CD4-positive, alpha-beta T cell (primary cell): ENCODE measurements at regions not wholly inside any gene's neighbourhood (a gene's known extent, or its start where the extent isn't known, plus 50 kb on each side); places are given as distances from the start of the nearest gene placed in this dataset.
"Not testable (repeated sequence)": the region's sequence is repeated elsewhere in the genome, so short reads cannot be mapped to it uniquely, and the experiment has no call there.

Experiments
- ATAC-seq: fragments of 200-7000 bp; cut with Tn5 transposase; one replicate; pipeline ENCODE4 v1.10.0; 2022; ENCODE audit warnings: mild to moderate bottlenecking; ENCODE audit not compliant: poor library complexity
- CTCF ChIA-PET: fragments of 350-600 bp; sonication (Branson Sonifier 250); formaldehyde crosslinking; loops from one replicate; lab custom pipeline; 2021; ENCODE audit warnings: antibody characterized with exemption, inconsistent platforms; lab: Charles Lee
- POLR2A ChIA-PET: fragments of 350-600 bp; sonication (Branson Sonifier 250); formaldehyde crosslinking; loops from one replicate; lab custom pipeline; 2021; ENCODE audit warnings: antibody characterized with exemption, inconsistent platforms; lab: Charles Lee
- DNase-seq, 14 experiments: peaks; one replicate each; pipeline ENCODE4 v3.0.0-alpha.2; 2013 to 2020; ENCODE audit warnings: mixed read lengths in 2 of 14
- H3K27ac ChIP-seq, 2 donors: one replicate each; pipeline versions ENCODE4 v1.5.1 to v1.7.0; 2013; ENCODE audit warnings: low read length in 2 of 2, low read depth in 1 of 2, mild to moderate bottlenecking in 1 of 2
- H3K27me3 ChIP-seq, 2 experiments: 1 replicate in 1 of 2; 2 replicates in 1 of 2; pipeline versions ENCODE4 v1.6.1 to v1.7.0; 2013; ENCODE audit warnings: low read length in 2 of 2, control low read depth in 1 of 2, mild to moderate bottlenecking in 1 of 2, moderate library complexity in 1 of 2; ENCODE audit not compliant: insufficient read depth in 2 of 2, control insufficient read depth in 1 of 2
- H3K36me3 ChIP-seq: one replicate; pipeline ENCODE4 v1.6.1; 2013; ENCODE audit warnings: low read length, control low read depth; ENCODE audit not compliant: insufficient read depth
- H3K4me1 ChIP-seq: one replicate; pipeline ENCODE4 v1.6.1; 2013; ENCODE audit warnings: low read length, control low read depth; ENCODE audit not compliant: insufficient read depth
- H3K4me3 ChIP-seq: one replicate; pipeline ENCODE4 v1.5.1; 2013; ENCODE audit warnings: mild to moderate bottlenecking, low read length, moderate library complexity
- H3K9me3 ChIP-seq, 2 experiments: 1 replicate in 1 of 2; 2 replicates in 1 of 2; pipeline versions ENCODE4 v1.6.1 to v1.7.0; 2013; ENCODE audit warnings: low read length in 2 of 2, mild to moderate bottlenecking in 2 of 2, control low read depth in 1 of 2, moderate library complexity in 1 of 2; ENCODE audit not compliant: control insufficient read depth in 1 of 2, insufficient read depth in 1 of 2
- H3K27ac Mint-ChIP-seq: one replicate; pipeline ENCODE4 v1.8.0; 2020; ENCODE audit warnings: mixed read lengths
- H3K27me3 Mint-ChIP-seq: one replicate; pipeline ENCODE4 v1.8.0; 2021; ENCODE audit warnings: mixed read lengths
- H3K36me3 Mint-ChIP-seq: one replicate; pipeline ENCODE4 v1.8.0; 2021; ENCODE audit warnings: low read depth, mixed read lengths
- H3K4me1 Mint-ChIP-seq: one replicate; pipeline ENCODE4 v1.8.0; 2021; ENCODE audit warnings: low read depth, mixed read lengths
- H3K4me3 Mint-ChIP-seq: one replicate; pipeline ENCODE4 v1.8.0; 2020; ENCODE audit warnings: mild to moderate bottlenecking, mixed read lengths
- H3K9me3 Mint-ChIP-seq: one replicate; pipeline ENCODE4 v1.8.0; 2020; ENCODE audit warnings: mixed read lengths
- intact Hi-C, 2 experiments: fragments of 100-400 bp; cut with DNase I in 1 of 2; cut with micrococcal nuclease in 1 of 2; formaldehyde crosslinking; loops; one replicate each; pipeline versions ENCODE4 v1.15.1 to v1.9.0; 2023 to 2025; cut with DNase I, micrococcal nuclease
- TF ChIP-seq, protein P1 (sequence below): fragments of 200-600 bp; IDR thresholded peaks from one replicate; pipeline ENCODE4 v1.8.0; 2022; ENCODE audit warnings: antibody characterized with exemption, mild to moderate bottlenecking

DNA sequence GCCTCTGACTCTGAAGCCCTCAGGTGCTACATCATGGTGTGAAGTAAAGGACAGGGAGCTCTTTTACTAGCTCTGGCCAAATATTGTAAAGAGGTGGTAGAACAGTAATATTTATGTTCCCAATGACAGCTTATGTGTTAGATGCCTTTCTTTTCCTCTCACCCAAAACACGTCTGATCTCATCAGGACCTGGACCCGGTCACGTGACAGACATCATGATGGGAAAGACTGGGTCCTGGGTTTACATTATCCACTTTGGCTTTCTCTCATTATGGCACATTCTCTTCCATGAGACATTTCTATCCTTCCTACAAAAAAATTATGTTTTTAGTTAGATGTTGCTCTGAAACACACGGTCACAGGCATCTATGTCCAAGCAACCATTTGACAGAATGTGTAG is 548.7 kb upstream of the CDH7 start:
- Mint-ChIP-seq H3K4me3 (no peak overlapping the region), H3K9me3 (peaks cover 2% of the 10 kb centered on the region), H3K36me3 (no peaks in the 10 kb centered on the region), H3K4me1 (no peaks in the 10 kb centered on the region), H3K27me3 (no peaks in the 10 kb centered on the region), H3K27ac (no peak overlapping the region)
- ChIA-PET POLR2A (no interaction called here), CTCF (no interaction called here)
- no peaks in the 10 kb centered on the region for H3K36me3 ChIP-seq
- H3K9me3 ChIP-seq: peaks cover 0 to 7% of the 10 kb centered on the region in 2 experiments
- no peak overlapping the region for H3K27ac ChIP-seq
- no peaks in the 10 kb centered on the region for H3K4me1 ChIP-seq
- ATAC-seq (no peak), DNase-seq (no peak)
- TF ChIP-seq, protein P1, sequence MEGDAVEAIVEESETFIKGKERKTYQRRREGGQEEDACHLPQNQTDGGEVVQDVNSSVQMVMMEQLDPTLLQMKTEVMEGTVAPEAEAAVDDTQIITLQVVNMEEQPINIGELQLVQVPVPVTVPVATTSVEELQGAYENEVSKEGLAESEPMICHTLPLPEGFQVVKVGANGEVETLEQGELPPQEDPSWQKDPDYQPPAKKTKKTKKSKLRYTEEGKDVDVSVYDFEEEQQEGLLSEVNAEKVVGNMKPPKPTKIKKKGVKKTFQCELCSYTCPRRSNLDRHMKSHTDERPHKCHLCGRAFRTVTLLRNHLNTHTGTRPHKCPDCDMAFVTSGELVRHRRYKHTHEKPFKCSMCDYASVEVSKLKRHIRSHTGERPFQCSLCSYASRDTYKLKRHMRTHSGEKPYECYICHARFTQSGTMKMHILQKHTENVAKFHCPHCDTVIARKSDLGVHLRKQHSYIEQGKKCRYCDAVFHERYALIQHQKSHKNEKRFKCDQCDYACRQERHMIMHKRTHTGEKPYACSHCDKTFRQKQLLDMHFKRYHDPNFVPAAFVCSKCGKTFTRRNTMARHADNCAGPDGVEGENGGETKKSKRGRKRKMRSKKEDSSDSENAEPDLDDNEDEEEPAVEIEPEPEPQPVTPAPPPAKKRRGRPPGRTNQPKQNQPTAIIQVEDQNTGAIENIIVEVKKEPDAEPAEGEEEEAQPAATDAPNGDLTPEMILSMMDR: no peak
- no peak overlapping the region for H3K4me3 ChIP-seq
- intact Hi-C loops: no loop called here
- H3K27me3 ChIP-seq: no peaks in the 10 kb centered on the region

DNA sequence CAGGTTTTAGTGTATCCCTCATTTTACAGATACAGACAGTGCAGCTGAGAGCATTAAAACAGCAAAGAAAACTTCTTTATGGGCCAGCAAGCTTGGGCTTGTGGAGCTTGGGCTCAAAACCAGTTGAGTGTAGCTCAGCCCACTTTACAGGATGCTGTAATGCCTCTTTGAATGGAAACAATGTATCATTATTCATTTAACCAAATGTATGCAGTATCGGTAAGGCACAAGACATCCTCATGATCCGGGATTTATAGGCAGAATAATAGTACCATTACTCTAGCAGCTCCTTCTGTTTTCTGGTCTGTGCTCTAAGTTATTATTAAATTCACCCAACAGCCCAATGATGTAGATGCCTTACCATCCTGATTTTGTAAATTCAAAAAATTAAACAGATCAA is 575.1 kb upstream of the CDH7 start:
- intact Hi-C loops: no loop called here
- no peak for ATAC-seq

DNA sequence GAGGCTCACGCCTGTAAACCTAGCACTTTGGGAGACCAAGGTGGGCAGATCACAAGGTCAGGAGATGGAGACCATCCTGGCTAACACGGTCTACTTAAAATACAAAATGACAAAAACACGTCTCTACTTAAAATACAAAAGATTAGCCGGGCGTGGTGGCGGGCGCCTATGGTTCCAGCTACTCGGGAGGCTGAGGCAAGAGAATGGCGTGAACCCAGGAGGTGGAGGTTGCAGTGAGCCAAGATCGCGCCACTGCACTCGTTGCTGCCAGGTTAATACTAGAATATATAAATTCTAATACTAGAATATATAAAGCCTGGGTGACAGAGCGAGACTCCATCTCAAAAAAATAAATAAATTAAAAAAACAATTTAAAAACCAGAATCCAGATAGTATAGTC is 588.7 kb upstream of the CDH7 start:
- H3K4me3 ChIP-seq, DNase-seq, H3K9me3 Mint-ChIP-seq, H3K36me3 Mint-ChIP-seq, CTCF ChIA-PET, H3K27me3 ChIP-seq, POLR2A ChIA-PET, intact Hi-C loops, H3K4me3 Mint-ChIP-seq, ATAC-seq, H3K27ac ChIP-seq, H3K4me1 ChIP-seq, H3K4me1 Mint-ChIP-seq, H3K27ac Mint-ChIP-seq, H3K36me3 ChIP-seq, H3K27me3 Mint-ChIP-seq: not testable (repeated sequence)
- H3K9me3 ChIP-seq: peaks cover 0 to 10% of the 10 kb centered on the region in 2 experiments

More for the DNA sequence above, 575.1 kb upstream of the CDH7 start:
- no peak overlapping the region for H3K4me3 ChIP-seq
- peaks cover 3% of the 10 kb centered on the region for H3K9me3 Mint-ChIP-seq
- no peaks in the 10 kb centered on the region for H3K36me3 ChIP-seq
- no peaks in the 10 kb centered on the region for H3K4me1 ChIP-seq
- ChIA-PET POLR2A (no interaction called here), CTCF (no interaction called here)
- DNase-seq: no peak
- no peaks in the 10 kb centered on the region for H3K4me1 Mint-ChIP-seq
- no peak overlapping the region for H3K27ac Mint-ChIP-seq
- peaks cover 0 to 4% of the 10 kb centered on the region in 2 experiments for H3K9me3 ChIP-seq
- H3K27me3 Mint-ChIP-seq: no peaks in the 10 kb centered on the region
- H3K27ac ChIP-seq: no peak overlapping the region
- H3K36me3 Mint-ChIP-seq: no peaks in the 10 kb centered on the region
- no peaks in the 10 kb centered on the region for H3K27me3 ChIP-seq
- no peak overlapping the region for H3K4me3 Mint-ChIP-seq
- TF ChIP-seq, protein P1: no peak

DNA sequence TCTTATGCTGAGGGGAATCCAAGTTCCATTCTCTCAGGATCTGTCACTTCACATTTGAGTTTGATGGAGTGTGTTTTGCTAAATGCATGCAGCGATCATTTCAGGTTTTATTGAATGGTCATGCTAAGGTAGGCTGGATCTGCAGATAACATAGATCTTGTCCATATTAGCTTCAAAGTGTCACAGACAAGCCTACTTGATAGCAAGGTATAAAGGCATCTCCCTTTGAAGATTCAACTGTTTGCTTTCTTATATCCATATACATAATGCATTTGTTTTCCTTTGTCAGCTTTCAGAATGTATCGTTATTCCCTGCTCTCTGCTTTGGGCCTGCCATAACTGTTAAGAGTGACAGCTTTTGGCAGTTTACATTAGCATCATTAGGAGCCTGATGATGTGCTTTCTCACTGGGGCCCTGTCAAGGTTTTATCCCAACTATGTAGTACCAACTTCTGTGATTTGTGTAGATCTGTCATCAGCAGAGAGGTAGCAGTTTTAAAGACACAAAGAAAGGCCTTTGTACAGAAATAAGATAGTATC is 604.3 kb upstream of the CDH7 start:
- DNase-seq (no peak), ATAC-seq (no peak)
- Histone ChIP-seq H3K36me3 (no peaks in the 10 kb centered on the region), H3K4me1 (no peaks in the 10 kb centered on the region), H3K9me3 (peaks cover 0 to 7% of the 10 kb centered on the region in 2 experiments), H3K4me3 (no peak overlapping the region), H3K27me3 (no peaks in the 10 kb centered on the region), H3K27ac (no peak overlapping the region)
- H3K4me1 Mint-ChIP-seq: no peaks in the 10 kb centered on the region
- H3K27ac Mint-ChIP-seq: no peak overlapping the region
- no peak overlapping the region for H3K4me3 Mint-ChIP-seq
- intact Hi-C loops: no loop called here
- CTCF ChIA-PET: no interaction called here
- H3K36me3 Mint-ChIP-seq: no peaks in the 10 kb centered on the region
- no peaks in the 10 kb centered on the region for H3K27me3 Mint-ChIP-seq
- TF ChIP-seq, protein P1: no peak
- H3K9me3 Mint-ChIP-seq: peaks cover 5% of the 10 kb centered on the region
- POLR2A ChIA-PET: no interaction called here
